GM20000 (cell line): ENCODE measurements at regions not wholly inside any gene's neighbourhood (a gene's known extent, or its start where the extent isn't known, plus 50 kb on each side); places are given as distances from the start of the nearest gene placed in this dataset.

Experiments used
- DNase-seq: peaks from one replicate; pipeline ENCODE4 v3.0.0; 2012; ENCODE audit warnings: low spot score
- CTCF ChIP-seq: IDR thresholded peaks from 2 replicates; pipeline ENCODE4 v1.5.1; 2012; ENCODE audit warnings: mild to moderate bottlenecking, control low read depth; ENCODE audit errors: extremely low read depth, missing control alignments

- TF ChIP-seq CTCF: no peak
- no peak for DNase-seq
Measured at GRCh38 chr15:93268066-93268465, 179.1 kb upstream of the RGMA start.

- TF ChIP-seq CTCF: no peak
Measured at GRCh38 chr15:93266291-93266690, 177.3 kb upstream of the RGMA start.

GRCh38 chr15:93265111-93265556 lies 176.1 kb upstream of the RGMA start:
- no peak for TF ChIP-seq CTCF
- DNase-seq: no peak

More at GRCh38 chr15:93266291-93266690, 177.3 kb upstream of the RGMA start:
- DNase-seq: no peak

GRCh38 chr15:93261845-93262244 lies 172.8 kb upstream of the RGMA start:
- TF ChIP-seq CTCF: no peak

GRCh38 chr15:93257920-93258319 lies 168.9 kb upstream of the RGMA start:
- no peak for TF ChIP-seq CTCF
- DNase-seq: no peak

More at GRCh38 chr15:93261845-93262244, 172.8 kb upstream of the RGMA start:
- no peak for DNase-seq

GRCh38 chr15:93253681-93254080 lies 164.7 kb upstream of the RGMA start:
- no peak for DNase-seq
- TF ChIP-seq CTCF: no peak

GRCh38 chr15:93252780-93253179 lies 163.8 kb upstream of the RGMA start:
- no peak for TF ChIP-seq CTCF
- no peak for DNase-seq
